ENCODE measurements at regions not wholly inside any gene's neighbourhood (a gene's known extent, or its start where the extent isn't known, plus 50 kb on each side); places are given as distances from the start of the nearest gene placed in this dataset.
"Not testable (repeated sequence)": the region's sequence is repeated elsewhere in the genome, so short reads cannot be mapped to it uniquely, and the experiment has no call there.

GRCh38 chr13:50463719-50464118, 379.8 kb downstream of the DLEU7 start:
- DNase-seq, result no peak

GRCh38 chr13:50464349-50465251, 378.9 kb downstream of the DLEU7 start:
- DNase-seq, result no peak

- no peak for DNase-seq
Measured at GRCh38 chr13:50466456-50466855, 377.0 kb downstream of the DLEU7 start.

- no peak for DNase-seq
Measured at GRCh38 chr13:50467156-50468110, 376.1 kb downstream of the DLEU7 start.

GRCh38 chr13:50468849-50469669, 374.4 kb downstream of the DLEU7 start:
- no peak for DNase-seq

- not testable (repeated sequence) for DNase-seq
Measured at GRCh38 chr13:50473050-50473449, 370.4 kb downstream of the DLEU7 start.

GRCh38 chr13:50474088-50474662, 369.3 kb downstream of the DLEU7 start:
- no peak for DNase-seq

- no peak for DNase-seq
Measured at GRCh38 chr13:50476577-50477285, 366.8 kb downstream of the DLEU7 start.

- no peak for DNase-seq
Measured at GRCh38 chr13:50481936-50482335, 361.6 kb downstream of the DLEU7 start.

GRCh38 chr13:50483416-50483815, 360.1 kb downstream of the DLEU7 start:
- DNase-seq, result no peak

- no peak for DNase-seq
Measured at GRCh38 chr13:50484472-50485113, 358.9 kb downstream of the DLEU7 start.

GRCh38 chr13:50485979-50486935, 357.2 kb downstream of the DLEU7 start:
- DNase-seq, result no peak

GRCh38 chr13:50493683-50494082, 349.8 kb downstream of the DLEU7 start:
- no peak for DNase-seq

- DNase-seq, result no peak
Measured at GRCh38 chr13:50494138-50494537, 349.4 kb downstream of the DLEU7 start.

GRCh38 chr13:50503212-50503611, 340.3 kb downstream of the DLEU7 start:
- DNase-seq, result not testable (repeated sequence)

- DNase-seq, result no peak
Measured at GRCh38 chr13:50509167-50509566, 334.3 kb downstream of the DLEU7 start.

- DNase-seq, result no peak
Measured at GRCh38 chr13:50509771-50510441, 333.6 kb downstream of the DLEU7 start.

GRCh38 chr13:50510885-50511545, 332.5 kb downstream of the DLEU7 start:
- DNase-seq, result not testable (repeated sequence)
